Loucy (cell line): ENCODE measurements at regions not wholly inside any gene's neighbourhood (a gene's known extent, or its start where the extent isn't known, plus 50 kb on each side); places are given as distances from the start of the nearest gene placed in this dataset.

ENCODE experiments used
- H2AFZ ChIP-seq: fragments of 200-600 bp; sonication (generic); 2 replicates; pipeline ENCODE4 v1.6.0; 2016; ENCODE audit warnings: antibody characterized with exemption, mild to moderate bottlenecking, low read length, moderate library complexity
- H3F3A ChIP-seq: fragments of 200-600 bp; 2 replicates; pipeline ENCODE4 v1.6.0; 2016; ENCODE audit warnings: antibody characterized with exemption, low read depth, mild to moderate bottlenecking
- H3K27me3 ChIP-seq: fragments of 200-600 bp; sonication (generic); 2 replicates; pipeline ENCODE4 v1.6.1; 2014; ENCODE audit warnings: low read length, mild to moderate bottlenecking; ENCODE audit not compliant: insufficient read depth, poor library complexity, severe bottlenecking
- H3K36me3 ChIP-seq: fragments of 200-600 bp; sonication (generic); 2 replicates; pipeline ENCODE4 v1.6.1; 2016; ENCODE audit warnings: low read length; ENCODE audit not compliant: insufficient read depth
- H3K4me1 ChIP-seq: fragments of 200-600 bp; sonication (generic); 2 replicates; pipeline ENCODE4 v1.5.1; 2014; ENCODE audit warnings: low read length, mild to moderate bottlenecking; ENCODE audit not compliant: insufficient read depth, poor library complexity, severe bottlenecking
- H3K4me2 ChIP-seq: fragments of 200-600 bp; sonication (generic); 2 replicates; pipeline ENCODE4 v1.6.0; 2014; ENCODE audit warnings: antibody characterized with exemption, low read length, low read depth, mild to moderate bottlenecking; ENCODE audit not compliant: poor library complexity, severe bottlenecking
- H3K4me3 ChIP-seq: fragments of 200-600 bp; sonication (generic); 2 replicates; pipeline ENCODE4 v1.5.1; 2014; ENCODE audit warnings: low read length, mild to moderate bottlenecking, mixed read lengths; ENCODE audit not compliant: poor library complexity, severe bottlenecking
- H3K79me2 ChIP-seq: fragments of 200-600 bp; sonication (generic); 2 replicates; pipeline ENCODE4 v1.6.1; 2014; ENCODE audit warnings: low read length; ENCODE audit not compliant: insufficient read depth
- H3K9ac ChIP-seq: fragments of 200-600 bp; sonication (generic); 2 replicates; pipeline ENCODE4 v1.6.0; 2014; ENCODE audit warnings: mild to moderate bottlenecking, low read depth, low read length, moderate library complexity; ENCODE audit not compliant: poor library complexity, severe bottlenecking
- H3K9me2 ChIP-seq: fragments of 200-600 bp; sonication (generic); replicated peaks from 2 replicates; pipeline ENCODE4 v1.6.1; 2016; ENCODE audit warnings: low read depth, low read length, mixed read lengths
- H3K9me3 ChIP-seq: fragments of 200-600 bp; sonication (generic); 2 replicates; pipeline ENCODE4 v1.6.1; 2014; ENCODE audit warnings: mild to moderate bottlenecking, antibody characterized with exemption, low read length, low read depth; ENCODE audit not compliant: insufficient read depth
- H4K20me1 ChIP-seq: fragments of 200-600 bp; sonication (generic); 2 replicates; pipeline ENCODE4 v1.6.0; 2014; ENCODE audit warnings: antibody characterized with exemption, low read length, mild to moderate bottlenecking; ENCODE audit not compliant: insufficient read depth, poor library complexity, severe bottlenecking
- EZH2phosphoT487 ChIP-seq: fragments of 200-600 bp; IDR thresholded peaks from 2 replicates; pipeline ENCODE4 v1.6.1; 2018; ENCODE audit warnings: antibody characterized with exemption, mild to moderate bottlenecking, moderate library complexity, borderline replicate concordance
- TF ChIP-seq, protein P1 (sequence below): fragments of 200-600 bp; sonication (generic); conservative IDR thresholded peaks from 2 replicates; pipeline ENCODE4 v1.5.1; 2014; ENCODE audit warnings: mild to moderate bottlenecking, antibody characterized with exemption, low read length

DNA sequence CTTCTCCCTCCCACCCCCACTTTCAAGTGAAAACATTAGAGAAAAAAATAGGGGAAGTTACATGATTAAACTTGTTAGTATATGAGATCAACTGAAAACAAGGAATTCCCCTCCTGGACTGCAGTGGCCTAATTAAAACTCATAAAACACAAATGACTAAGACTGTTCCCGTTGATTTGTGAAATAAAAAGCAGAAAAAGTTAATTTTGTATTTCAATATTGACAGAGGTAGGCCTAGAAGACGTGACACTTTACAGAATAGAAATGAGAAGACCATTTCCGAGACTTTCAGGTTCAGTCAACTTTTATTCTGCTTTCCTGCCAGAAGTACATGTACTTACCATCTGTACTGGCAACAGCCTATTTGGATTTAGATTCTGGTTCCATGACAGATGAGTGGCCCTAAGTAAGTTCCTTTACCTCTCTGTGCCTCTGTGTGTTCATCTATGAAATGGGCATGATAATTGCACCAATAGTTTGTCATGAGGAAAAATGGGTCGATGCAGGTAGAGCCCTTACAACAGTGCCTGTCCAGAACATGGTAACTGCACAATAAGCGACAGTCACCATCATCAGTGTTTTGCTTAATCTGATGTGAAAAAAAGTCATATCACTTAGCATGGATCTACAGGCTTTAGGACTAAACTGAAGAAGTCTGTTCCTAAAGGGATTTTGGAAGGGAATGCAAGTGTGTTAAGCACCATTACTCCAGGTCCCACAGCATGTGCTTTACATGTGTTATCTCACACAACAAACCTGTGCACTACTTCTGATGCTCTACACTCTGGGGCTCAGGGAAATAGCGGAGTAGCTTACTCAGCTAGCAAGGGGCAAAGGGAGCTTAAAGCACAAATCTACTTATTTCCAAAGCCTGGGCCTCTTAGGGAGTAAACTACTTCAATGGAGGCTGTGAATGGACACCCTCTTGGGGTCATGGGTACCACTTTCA is 562.3 kb upstream of the DIPK2B start:
- Histone ChIP-seq H3K9ac (peak overlapping the region; percentile 90), H3K9me2 (no peaks in the 10 kb centered on the region), H4K20me1 (peaks cover 16% of the 10 kb centered on the region), H3K4me2 (peak overlapping the region; percentile 76), H2AFZ (no peak overlapping the region), H3K9me3 (no peaks in the 10 kb centered on the region), H3F3A (peaks cover 16% of the 10 kb centered on the region), H3K4me3 (peak overlapping the region; percentile 28), H3K79me2 (peaks cover 85% of the 10 kb centered on the region), H3K27me3 (no peaks in the 10 kb centered on the region), H3K4me1 (peaks cover 69% of the 10 kb centered on the region), H3K36me3 (no peaks in the 10 kb centered on the region)
- TF ChIP-seq, protein P1, sequence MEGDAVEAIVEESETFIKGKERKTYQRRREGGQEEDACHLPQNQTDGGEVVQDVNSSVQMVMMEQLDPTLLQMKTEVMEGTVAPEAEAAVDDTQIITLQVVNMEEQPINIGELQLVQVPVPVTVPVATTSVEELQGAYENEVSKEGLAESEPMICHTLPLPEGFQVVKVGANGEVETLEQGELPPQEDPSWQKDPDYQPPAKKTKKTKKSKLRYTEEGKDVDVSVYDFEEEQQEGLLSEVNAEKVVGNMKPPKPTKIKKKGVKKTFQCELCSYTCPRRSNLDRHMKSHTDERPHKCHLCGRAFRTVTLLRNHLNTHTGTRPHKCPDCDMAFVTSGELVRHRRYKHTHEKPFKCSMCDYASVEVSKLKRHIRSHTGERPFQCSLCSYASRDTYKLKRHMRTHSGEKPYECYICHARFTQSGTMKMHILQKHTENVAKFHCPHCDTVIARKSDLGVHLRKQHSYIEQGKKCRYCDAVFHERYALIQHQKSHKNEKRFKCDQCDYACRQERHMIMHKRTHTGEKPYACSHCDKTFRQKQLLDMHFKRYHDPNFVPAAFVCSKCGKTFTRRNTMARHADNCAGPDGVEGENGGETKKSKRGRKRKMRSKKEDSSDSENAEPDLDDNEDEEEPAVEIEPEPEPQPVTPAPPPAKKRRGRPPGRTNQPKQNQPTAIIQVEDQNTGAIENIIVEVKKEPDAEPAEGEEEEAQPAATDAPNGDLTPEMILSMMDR: no peak
- no peak for TF ChIP-seq EZH2phosphoT487

DNA sequence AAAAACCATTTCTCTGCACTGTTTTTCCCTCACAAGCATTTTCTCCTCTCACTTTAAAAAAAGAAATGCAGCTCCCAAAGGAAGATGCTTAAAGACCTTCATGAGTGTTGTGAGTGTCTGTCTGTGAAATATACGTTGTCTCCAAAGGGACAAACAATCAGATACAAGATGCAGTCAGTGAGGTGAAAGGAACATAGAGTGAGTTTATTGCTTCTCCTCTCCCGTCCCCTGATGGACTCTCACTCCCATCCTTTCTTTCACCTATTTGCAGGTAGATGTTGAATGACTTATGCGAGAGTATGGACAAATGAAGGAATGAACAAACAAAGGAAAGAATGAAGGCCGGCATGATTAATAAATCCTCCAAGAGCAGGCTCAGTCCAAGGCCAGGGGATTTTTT is 561.2 kb upstream of the DIPK2B start:
- no peaks in the 10 kb centered on the region for H3K9me2 ChIP-seq
- no peak overlapping the region for H2AFZ ChIP-seq
- no peaks in the 10 kb centered on the region for H3K36me3 ChIP-seq
- H3K9me3 ChIP-seq: no peaks in the 10 kb centered on the region
- peak overlapping the region; percentile 76 for H3K4me2 ChIP-seq
- peak overlapping the region; percentile 28 for H3K4me3 ChIP-seq
- H3F3A ChIP-seq: peaks cover 16% of the 10 kb centered on the region
- peaks cover 85% of the 10 kb centered on the region for H3K79me2 ChIP-seq
- TF ChIP-seq EZH2phosphoT487: no peak
- TF ChIP-seq, protein P1: no peak
- no peaks in the 10 kb centered on the region for H3K27me3 ChIP-seq
- peak overlapping the region; percentile 90 for H3K9ac ChIP-seq
- peaks cover 12% of the 10 kb centered on the region for H4K20me1 ChIP-seq
- H3K4me1 ChIP-seq: peaks cover 72% of the 10 kb centered on the region

DNA sequence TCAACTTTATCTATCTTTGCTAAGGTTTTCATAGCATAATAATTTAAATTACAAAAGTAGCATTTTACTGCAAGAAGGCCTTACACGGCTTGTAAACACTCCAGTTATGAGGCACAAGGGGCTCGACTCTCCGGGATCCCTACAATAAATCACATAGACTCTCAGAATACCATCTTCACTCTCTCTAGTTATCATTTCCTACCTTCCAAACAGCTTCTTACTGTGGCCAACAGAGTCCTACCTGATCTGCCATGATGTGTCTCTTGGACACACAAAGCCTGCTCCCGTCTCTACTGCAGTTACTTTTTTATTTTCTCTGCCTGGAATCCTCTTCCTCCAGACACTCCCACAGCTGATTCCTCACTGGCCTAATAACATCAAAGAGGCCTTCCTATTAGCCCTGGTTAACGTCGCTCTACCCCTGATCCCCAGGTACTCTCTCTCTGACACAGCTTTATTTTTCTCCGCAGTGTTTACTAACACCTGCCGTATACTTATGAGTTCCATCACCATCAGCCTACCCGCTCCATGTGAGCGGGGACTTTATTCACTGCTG is 559.6 kb upstream of the DIPK2B start:
- Histone ChIP-seq H3K9me3 (no peaks in the 10 kb centered on the region), H3K79me2 (peaks cover 85% of the 10 kb centered on the region), H3F3A (peaks cover 16% of the 10 kb centered on the region), H3K27me3 (no peaks in the 10 kb centered on the region), H3K36me3 (no peaks in the 10 kb centered on the region), H3K4me1 (peaks cover 80% of the 10 kb centered on the region), H3K4me2 (peak overlapping the region; percentile 94), H3K9ac (peak overlapping the region; percentile 90), H3K9me2 (no peaks in the 10 kb centered on the region), H4K20me1 (peaks cover 6% of the 10 kb centered on the region), H3K4me3 (peak overlapping the region; percentile 78), H2AFZ (no peak overlapping the region)
- TF ChIP-seq, protein P1: no peak
